GM18909 (cell line): ENCODE measurements at regions not wholly inside any gene's neighbourhood (a gene's known extent, or its start where the extent isn't known, plus 50 kb on each side); places are given as distances from the start of the nearest gene placed in this dataset.
"Not testable (repeated sequence)": the region's sequence is repeated elsewhere in the genome, so short reads cannot be mapped to it uniquely, and the experiment has no call there.

Experiments used
- ATAC-seq: cut with Tn5 transposase; IDR thresholded peaks from one replicate; pipeline ENCODE4 v1.9.1; 2021; ENCODE audit warnings: mild to moderate bottlenecking; ENCODE audit not compliant: unreplicated experiment, poor library complexity

DNA sequence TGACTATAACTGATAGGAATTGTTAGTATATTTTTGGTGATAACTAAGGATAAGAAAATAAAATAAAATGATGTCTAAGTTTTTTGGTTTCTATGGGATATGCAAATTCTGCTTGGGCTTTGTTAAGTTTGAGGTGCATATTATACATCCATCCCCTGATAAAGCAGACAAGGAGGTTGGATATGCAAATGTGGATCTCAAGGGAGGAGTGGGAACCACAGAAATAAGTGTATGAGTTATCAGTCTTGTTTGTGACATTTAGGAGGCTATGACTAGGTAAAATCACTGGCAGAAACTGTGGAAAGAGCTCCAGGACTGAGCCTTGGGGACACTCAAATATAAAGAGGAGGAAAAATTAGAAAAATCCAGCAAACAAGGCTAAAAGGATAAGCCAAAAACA lies 719.4 kb downstream of the RERGL start:
- ATAC-seq: no peak

DNA sequence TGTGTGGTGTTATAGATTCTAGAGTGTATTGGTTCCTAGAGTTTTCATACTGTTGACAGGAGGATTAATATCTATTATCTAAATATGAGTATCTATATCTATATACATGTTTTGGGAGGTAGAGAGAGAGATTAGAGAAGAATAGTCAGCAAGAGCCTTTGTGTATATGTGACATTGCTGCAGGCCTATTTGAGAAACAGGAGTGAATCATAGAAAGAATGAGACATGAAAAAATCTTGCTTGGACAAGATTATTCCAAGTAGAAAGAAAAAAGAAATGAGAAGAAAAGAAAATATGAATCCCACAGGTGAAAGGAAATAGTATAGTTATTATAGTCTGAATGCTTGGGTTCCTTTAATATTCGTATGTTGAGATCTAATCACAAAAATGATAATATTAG lies 720.4 kb downstream of the RERGL start:
- ATAC-seq: no peak

DNA sequence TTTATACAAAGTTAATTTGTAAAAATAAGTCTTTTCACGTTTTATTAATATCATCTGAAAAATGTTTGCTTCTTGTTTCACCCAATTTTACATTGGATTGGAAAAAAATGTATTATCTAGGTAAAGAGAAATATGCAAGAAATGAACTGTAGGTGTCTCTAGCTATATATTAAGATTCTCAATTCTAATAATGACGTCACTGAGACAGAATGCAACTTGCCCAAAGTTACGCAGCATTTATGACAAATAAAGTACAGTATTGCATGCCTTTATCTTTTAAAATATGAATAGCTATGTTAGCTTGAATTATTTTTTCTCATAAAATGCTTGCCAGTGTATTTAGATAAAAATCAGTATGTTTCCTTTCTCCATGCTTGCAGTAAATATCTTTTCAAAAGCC lies 728.8 kb downstream of the RERGL start:
- no peak for ATAC-seq

DNA sequence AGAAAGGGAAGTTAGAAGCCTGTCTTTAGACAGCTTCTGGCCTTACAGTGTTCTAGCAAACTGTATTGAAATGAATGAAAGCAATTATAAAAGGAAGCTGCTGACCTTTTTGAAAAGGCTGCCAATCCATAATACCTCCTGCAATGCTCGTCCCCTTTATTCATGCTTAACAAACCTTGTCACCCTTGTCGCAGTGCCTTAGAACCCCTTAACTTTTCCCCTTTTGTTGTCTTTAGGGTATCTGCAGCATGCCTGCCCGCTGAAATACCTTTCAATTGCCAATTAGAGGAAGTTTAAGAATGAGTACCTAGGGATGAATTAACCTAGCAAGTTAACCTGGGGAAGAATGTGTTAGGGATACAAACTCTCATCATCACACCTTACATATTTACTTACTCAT lies 731.2 kb downstream of the RERGL start:
- no peak for ATAC-seq

DNA sequence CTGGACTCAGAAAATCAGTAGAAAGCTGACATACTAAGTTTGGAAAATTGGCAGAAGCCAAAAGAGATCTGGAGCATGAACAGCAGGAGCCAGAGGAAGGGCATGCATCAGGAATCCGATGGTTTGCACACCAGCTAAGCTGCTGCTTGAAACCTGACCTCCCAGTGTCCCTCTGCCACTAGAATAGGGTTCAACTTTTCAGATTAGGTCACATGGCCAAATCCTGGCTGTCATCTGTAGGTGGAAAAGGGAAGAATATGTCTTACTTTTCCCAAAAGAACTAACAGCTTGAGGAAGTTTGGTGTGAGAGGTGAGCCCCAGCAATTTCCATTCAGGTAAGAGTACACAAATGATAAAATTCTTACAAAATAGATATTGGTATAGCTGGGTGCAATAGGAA lies 732.6 kb downstream of the RERGL start:
- ATAC-seq: no peak

DNA sequence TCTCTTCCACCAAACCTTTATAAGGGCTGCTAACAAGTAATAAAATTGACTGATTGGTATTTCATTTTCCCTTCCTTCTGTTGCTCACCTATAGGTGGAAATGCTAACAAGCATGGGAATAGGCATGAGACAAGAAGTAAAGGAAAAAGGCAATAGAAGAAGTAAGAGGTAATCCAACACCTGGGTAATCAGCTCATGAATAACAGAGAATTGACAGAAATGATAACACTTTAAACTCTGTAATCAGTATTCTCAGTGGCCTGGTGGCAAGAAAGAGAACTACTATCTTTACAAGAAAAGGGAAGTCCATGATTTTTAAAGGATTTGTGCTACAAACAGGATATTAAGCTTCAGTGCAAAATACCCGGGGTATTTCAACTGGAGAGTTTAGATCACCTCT lies 737.8 kb downstream of the RERGL start:
- ATAC-seq: no peak

DNA sequence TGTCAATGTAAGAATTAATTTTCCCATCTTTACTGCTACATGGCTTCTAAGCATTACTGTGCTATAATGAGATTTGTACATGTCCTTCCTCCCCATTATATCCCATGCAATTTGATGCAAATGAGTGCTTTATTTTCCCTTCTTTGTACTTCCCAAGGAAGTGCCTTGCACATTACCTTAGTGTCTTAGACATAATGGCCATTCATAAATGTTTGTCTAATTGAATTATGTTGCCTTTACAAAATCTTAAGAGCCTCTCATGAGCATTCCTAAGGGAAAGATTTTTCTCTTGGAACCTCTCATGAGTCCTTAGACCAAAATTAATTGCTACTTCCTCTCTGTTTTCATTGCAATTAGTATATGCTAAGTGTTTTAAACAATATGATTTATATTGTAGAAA lies 741.7 kb downstream of the RERGL start:
- no peak for ATAC-seq

DNA sequence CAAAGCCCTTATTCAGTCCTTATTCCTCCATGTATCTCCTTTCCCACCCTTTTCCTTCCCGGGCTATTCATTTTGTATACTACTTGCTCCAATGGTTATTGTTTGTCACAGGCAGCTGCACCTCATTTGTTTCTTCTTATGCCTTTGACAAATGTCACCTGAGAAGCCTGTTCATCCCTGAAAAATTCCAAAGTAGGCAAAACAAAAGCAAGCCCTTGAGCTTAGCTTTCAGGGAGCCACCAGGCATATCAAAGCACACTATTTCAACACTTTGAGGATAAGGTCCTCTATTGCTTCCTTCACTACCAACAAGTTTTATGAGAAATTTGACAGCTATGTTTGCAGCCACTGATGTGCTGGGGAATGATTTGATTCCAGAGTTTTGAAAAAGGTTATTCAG lies 738.7 kb upstream of the LMO3 start:
- no peak for ATAC-seq

DNA sequence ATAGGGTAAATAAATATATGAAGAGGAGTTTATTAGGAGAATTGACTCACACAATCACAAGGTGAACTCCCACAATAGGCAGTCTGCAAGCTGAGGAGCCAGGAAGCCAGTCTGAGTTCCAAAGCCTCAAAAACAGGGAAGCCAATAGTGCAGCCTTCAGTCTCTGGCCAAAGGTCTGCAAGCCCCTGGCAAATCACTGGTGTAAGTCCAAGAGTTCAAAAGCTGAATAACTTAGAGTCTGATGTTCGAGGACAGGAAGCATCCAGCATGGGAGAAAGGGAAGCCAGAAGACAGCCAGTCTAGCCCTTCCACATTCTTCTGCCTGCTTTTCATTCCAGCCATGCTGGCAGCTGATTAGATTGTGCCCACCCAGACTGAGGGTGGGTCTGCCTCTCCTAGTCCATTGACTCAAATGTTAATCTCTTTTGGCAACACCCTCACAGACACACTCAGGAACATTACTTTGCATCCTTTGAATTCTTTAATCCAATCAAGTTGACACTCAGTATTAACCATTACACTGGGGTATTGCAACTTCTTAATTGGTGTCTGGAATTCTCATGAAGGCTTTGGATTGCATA lies 736.5 kb upstream of the LMO3 start:
- no peak for ATAC-seq

DNA sequence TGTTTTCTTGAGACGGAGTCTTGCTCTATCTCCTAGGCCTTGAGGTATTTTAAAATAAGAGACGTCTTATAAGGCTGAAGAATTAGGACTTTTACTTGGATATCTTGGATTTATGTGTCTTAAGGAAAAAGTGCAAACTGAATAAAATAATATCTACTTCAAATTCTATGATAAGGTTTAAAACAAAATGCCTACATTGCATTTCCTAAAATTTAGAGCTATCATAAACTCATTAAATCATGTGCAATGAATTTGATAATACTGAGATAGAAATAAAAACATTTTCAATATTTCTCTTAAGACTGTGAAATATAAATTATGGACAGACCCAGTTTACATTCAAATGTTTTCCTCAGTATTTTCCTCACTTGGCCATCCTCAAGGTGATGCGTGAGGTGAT lies 729.5 kb upstream of the LMO3 start:
- no peak for ATAC-seq

DNA sequence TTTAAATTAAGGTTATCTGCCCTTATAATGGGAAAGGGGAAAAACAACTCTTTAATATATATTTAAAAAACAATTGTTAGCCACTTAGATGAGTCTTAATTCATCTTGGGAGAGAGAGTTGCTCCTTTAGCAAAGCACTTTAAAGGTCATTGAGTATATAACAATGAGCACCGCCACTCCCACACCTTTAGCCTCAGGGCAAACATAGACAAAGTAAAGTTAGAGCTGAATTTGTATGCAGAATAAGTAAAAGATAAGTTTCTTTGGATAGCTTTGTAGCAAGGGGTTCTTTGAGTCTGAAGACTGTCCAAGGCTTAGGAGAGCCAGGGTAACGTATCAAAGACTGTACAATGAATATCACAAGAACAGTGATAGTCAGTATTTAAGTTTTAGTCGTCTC lies 728.8 kb upstream of the LMO3 start:
- no peak for ATAC-seq

DNA sequence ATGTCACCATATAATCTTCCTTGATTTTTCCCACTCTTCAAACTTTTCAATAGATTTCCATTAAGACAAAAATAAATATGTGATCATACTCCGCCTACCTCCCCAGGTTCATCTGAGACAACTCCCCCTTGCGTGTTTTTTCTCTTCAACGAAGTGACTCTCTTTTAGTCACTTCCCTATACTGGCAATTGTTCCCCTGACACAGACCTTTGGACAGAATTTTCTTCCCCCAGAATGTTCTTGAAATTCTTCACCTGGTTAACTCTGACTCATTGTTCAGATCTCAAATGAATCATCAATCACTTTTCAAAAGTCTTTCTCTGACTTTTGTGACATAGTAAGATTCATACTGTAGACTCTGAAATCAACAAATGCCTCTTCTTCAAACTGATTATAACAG lies 727.3 kb upstream of the LMO3 start:
- no peak for ATAC-seq

DNA sequence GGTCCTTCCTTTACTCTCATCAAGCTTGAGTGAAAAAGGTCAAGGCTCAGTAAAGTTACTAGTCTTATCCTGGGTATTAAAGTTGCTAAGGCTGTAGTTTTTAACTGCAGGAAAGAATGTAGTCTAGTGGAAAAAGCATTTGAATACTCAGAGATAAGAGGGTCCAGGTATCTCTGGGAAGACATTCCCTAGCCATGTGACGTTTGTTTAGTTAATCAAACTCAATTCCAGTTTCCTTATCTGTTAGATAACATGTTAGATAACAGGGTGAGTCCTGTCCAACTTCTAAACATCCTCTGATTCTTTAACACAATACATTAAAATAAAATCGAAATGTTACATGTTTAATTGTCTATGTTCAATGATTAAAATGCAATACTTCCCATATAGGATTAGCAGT lies 720.7 kb upstream of the LMO3 start:
- ATAC-seq: no peak

DNA sequence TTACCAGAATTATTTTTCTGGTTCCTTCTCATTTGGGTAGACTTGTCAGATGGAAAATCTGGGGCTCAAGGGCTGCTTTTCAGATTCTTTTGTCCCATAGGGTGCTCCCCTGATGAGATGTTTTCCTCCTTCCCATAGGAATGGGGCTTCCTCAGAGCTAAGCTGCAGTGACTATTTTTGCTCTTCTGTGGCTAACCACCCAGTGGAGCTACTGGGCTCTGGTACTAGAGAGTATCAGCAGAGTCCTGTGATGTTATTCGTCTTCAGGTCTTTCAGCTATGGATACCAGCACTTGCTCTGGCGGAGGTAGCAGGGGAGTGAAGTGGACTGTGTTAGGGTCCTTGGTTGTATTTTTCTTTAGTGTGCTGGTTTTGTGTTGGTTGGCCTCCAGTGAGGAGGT lies 716.1 kb upstream of the LMO3 start:
- no peak for ATAC-seq

DNA sequence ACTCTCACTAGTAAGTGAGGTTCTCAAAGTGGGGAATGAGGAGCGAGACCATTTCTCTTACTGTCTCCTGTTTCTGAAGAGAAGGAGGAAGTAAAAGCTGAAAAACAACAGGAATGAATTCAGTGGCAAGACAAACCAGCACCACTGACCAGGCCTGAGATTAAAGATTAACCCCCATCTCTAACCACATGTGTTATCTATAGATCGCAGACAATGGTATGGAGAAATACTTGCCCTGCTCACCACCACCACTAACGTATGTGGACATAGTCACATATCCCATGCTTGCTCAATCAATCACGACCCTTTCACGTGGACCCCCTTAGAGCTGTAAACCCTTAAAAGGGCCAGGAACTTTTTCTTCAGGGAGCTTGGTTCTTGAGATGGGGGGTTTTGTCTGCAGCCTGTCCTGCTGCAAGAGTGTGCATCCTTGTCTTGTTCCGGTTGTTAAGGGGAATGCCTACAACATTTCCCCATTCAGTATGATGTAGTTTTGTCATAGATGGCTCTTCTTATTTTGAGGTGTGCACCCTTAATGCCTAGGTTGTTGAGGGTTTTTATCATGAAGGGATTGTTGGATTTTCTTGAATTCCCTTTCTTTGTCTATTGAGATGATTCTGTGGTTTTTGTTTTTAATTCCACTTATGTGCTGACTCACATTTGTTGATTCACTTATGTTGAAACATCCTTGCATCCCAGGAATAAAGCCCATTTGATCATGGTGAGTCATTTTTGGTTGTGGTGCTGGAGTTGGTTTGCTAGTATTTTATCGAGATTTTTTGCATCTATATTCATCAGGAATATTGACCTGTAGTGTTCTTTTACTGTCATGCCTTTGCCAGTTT lies 698.8 kb upstream of the LMO3 start:
- no peak for ATAC-seq

DNA sequence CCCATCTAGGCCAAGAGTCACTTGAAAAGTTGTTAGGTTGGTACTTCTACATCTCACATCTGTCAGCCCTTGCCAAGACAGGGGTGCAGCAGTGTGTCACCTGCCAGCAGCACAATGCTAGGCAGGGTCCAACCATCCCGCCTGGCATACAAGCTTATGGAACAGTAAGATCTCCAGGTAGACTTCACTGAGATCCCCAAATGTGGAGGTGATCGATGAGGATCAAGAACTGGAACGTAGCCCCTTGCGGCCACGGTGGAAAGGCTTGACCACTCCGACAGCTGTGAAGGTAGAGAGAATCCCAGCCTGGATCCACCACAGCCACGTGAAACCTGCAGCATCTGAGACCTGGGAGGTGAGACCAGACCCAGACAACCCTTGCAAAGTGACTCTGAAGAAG lies 696.0 kb upstream of the LMO3 start:
- ATAC-seq: no peak

DNA sequence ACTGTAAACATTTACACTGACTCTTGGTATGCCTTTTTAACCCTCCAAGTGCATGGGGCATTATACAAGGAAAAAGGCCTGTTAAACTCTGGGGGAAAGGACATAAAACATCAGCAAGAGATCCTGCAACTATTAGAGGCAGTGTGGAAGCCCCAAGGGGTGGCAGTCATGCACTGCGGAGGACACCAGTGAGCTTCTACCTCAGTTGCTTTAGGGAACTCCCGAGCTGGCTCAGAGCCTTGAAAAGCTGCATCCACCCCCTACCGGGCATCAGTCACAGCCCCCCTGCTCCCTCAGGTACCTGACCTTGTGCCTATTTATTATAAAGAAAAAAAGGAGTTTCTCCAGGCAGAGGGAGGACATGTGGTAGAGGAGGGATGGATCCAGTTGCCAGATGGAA lies 695.6 kb upstream of the LMO3 start:
- ATAC-seq: no peak

DNA sequence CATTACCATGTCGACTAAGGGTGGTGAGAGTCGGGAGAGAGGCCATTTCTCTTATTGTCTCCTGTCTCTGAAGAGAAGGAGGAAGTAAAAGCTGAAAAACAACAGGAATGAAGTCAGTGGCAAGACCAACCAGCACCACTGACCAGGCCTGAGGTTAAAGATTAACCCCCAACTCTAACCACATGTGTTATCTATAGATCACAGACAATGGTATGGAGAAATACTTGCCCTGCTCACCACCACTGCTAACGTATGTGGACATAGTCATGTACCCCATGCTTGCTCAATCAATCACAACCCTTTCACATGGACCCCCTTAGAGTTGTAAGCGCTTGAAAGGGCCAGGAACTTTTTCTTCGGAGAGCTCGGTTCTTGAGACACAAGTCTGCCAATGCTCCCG lies 690.9 kb upstream of the LMO3 start:
- ATAC-seq: no peak

DNA sequence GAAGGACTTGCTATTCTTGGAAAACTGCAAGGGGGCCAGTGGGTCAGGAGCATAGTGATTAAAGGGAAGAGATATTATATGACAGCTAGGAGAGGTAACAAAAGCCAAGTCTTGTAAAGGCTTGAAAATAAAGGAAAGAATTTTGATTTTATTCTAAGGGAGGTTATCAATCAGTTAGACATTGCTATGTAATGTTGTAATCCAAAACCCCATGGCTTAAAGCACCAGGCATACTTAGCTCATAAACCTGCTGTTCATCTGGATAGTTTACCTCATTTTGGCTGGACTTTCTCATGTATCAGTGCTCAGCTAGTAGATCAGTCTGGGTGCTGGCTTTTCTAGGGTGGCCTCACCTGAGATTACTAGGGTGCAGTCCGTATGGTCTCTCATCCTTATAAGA lies 680.9 kb upstream of the LMO3 start:
- ATAC-seq: no peak

DNA sequence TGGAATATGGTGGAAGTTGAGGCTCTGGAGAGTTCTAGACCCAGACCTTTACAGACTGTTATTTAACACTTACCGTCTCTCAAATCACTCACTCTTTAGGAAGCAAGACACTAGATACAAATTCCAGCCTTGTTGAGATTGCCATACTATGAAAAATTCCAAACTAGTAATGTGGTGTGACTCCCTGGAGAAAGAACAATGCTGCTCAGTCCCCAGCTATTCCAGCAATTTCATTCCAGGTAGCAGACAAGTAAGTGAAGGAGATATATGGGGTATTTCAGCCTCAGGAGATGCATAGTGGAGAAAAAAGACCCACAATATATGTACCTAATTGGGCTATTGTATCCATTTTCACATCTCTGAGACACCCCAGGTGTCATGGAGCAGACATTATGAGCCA lies 678.9 kb upstream of the LMO3 start:
- ATAC-seq: no peak

DNA sequence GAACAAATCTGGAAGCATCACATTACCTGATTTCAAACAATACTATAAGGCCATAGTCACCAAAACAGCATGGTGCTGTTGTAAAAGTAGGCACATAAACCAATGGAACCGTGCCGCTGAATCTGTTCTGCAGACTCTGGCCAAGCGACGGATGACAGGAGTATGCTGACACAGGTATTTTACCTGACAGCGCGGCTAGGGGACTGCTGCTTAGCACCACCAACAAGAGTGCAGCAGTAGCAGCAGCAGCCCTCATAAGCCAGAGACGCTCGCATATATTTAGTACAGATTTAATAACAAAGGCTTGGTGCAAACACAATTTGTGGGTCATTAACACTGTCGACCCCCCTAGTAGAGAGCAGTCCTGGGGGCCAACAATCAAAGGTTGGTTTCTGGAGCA lies 677.6 kb upstream of the LMO3 start:
- ATAC-seq: no peak

DNA sequence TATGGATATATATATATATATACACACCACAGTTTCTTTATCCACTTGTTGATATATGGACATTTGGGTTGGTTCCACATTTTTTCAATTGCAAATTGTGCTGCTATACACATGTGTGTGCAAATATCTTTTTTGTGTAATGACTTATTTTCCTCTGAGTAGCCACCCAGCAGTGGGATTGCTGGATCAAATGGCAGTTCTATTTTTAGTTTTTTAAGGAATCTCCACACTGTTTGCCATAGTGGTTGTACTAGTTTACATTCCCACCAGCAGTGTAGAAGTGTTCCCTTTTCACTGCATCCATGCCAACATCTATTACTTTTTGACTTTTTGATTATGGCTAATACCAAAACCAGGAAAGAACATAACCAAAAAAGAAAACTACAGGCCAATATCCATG lies 676.2 kb upstream of the LMO3 start:
- ATAC-seq: not testable (repeated sequence)
